Panc1 (cell line): ENCODE measurements at regions not wholly inside any gene's neighbourhood (a gene's known extent, or its start where the extent isn't known, plus 50 kb on each side); places are given as distances from the start of the nearest gene placed in this dataset.

ENCODE experiments used
- ATAC-seq: fragments of 200-7000 bp; cut with Tn5 transposase; 2 replicates; pipeline ENCODE4 v1.9.1; 2020; ENCODE audit warnings: mild to moderate bottlenecking, moderate library complexity
- BruUV-seq: library from RNA; stranded (reverse); fragments of 400-500 nt; replicated peaks from 2 replicates; lab custom pipeline; 2021; lab: Mats Ljungman, UMichigan
- CTCF ChIA-PET: fragments of 300-600 bp; sonication (Branson Sonifier 250); formaldehyde crosslinking; loops from one replicate; lab custom pipeline; 2022; ENCODE audit warnings: antibody characterized with exemption; lab: Charles Lee
- POLR2A ChIA-PET: fragments of 300-600 bp; sonication (Branson Sonifier 250); formaldehyde crosslinking; loops from one replicate; lab custom pipeline; 2022; ENCODE audit warnings: antibody characterized with exemption; lab: Charles Lee
- DNase-seq: peaks from one replicate; pipeline ENCODE4 v3.0.0-alpha.2; 2010; ENCODE audit warnings: low read depth, low spot score
- H3K27ac ChIP-seq: 2 replicates; pipeline ENCODE4 v1.5.1; 2011; ENCODE audit warnings: mild to moderate bottlenecking, low read length, inconsistent platforms
- H3K27me3 ChIP-seq: fragments of 200-500 bp; sonication (Bioruptor generic); 2 replicates; pipeline ENCODE4 v1.6.0; 2014; ENCODE audit warnings: low read length, inconsistent platforms; ENCODE audit not compliant: control insufficient read depth, insufficient read depth
- H3K36me3 ChIP-seq: fragments of 200-500 bp; sonication (Bioruptor generic); 2 replicates; pipeline ENCODE4 v1.5.1; 2014; ENCODE audit warnings: inconsistent platforms, mild to moderate bottlenecking, low read length, moderate library complexity; ENCODE audit not compliant: control insufficient read depth, insufficient read depth
- H3K4me1 ChIP-seq: 2 replicates; pipeline ENCODE4 v1.5.1; 2011; ENCODE audit warnings: inconsistent platforms, mild to moderate bottlenecking, low read length, moderate library complexity; ENCODE audit not compliant: control insufficient read depth, insufficient read depth
- H3K4me3 ChIP-seq, 2 experiments: 2 replicates each; pipeline ENCODE4 v1.5.1; 2011 to 2012; ENCODE audit warnings: low read depth in 2 of 2, low read length in 2 of 2, mild to moderate bottlenecking in 2 of 2, inconsistent platforms in 1 of 2, moderate library complexity in 1 of 2
- H3K9me3 ChIP-seq: fragments of 200-500 bp; sonication (Bioruptor generic); 2 replicates; pipeline ENCODE4 v1.5.1; 2014; ENCODE audit warnings: low read depth, mild to moderate bottlenecking, inconsistent platforms, low read length, moderate library complexity; ENCODE audit not compliant: control insufficient read depth, insufficient read depth
- POLR2AphosphoS5 ChIP-seq: IDR thresholded peaks from 2 replicates; pipeline ENCODE4 v1.6.1; 2012; ENCODE audit warnings: mild to moderate bottlenecking, low read depth, low read length, moderate library complexity
- SIN3A ChIP-seq: IDR thresholded peaks from 2 replicates; pipeline ENCODE4 v1.6.1; 2012; ENCODE audit warnings: low read depth, mild to moderate bottlenecking, low read length, moderate library complexity, borderline replicate concordance; ENCODE audit not compliant: insufficient read depth
- TCF7L2 ChIP-seq: IDR thresholded peaks from 2 replicates; pipeline ENCODE4 v1.6.1; 2011; ENCODE audit warnings: mild to moderate bottlenecking, low read depth, low read length, inconsistent platforms
- in situ Hi-C: cut with HindIII; loops from 2 replicates; pipeline ENCODE4 v1.10.0; 2016; ENCODE audit warnings: low sequenced_read_pairs, low pct_unique_long_range_greater_than_20kb
- intact Hi-C: fragments of 100-400 bp; cut with micrococcal nuclease; formaldehyde crosslinking; loops from one replicate; pipeline ENCODE4 v1.10.0; 2022; ENCODE audit not compliant: unreplicated experiment
- TF ChIP-seq, protein P1 (sequence below), 2 experiments: IDR thresholded peaks; 2 replicates each; pipeline ENCODE4 v1.6.1; 2011 to 2012; ENCODE audit warnings: low read depth in 2 of 2, control low read depth in 1 of 2, low read length in 1 of 2, mild to moderate bottlenecking in 1 of 2, moderate library complexity in 1 of 2; ENCODE audit not compliant: insufficient read depth in 1 of 2
- TF ChIP-seq, protein P2 (sequence below): fragments of 450-650 bp; IDR thresholded peaks from 2 replicates; pipeline ENCODE4 v1.5.1; 2017; ENCODE audit warnings: mild to moderate bottlenecking

DNA sequence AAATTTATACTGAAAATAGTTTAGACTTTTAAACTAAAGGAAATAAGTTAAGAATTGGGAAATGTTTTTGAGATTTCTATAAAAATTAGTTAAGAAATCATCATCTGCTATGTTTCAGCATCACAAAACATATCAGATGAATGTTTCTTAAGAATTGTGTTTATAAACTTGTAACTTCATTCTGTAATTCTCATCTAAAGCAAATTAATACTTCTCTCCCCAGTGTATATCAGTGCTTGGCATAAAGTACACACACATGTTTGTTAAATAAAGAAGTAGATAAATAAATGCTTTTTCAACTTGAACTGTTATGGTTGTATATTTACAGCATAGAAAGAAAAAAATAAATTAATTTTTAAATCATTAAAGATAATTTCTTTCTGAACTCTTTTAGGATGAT is 245.9 kb upstream of the SLITRK3 start:
- POLR2A ChIA-PET: no interaction called here
- Histone ChIP-seq H3K27me3 (no peaks in the 10 kb centered on the region), H3K36me3 (no peaks in the 10 kb centered on the region), H3K4me1 (no peaks in the 10 kb centered on the region), H3K4me3 (no peak overlapping the region), H3K27ac (no peak overlapping the region), H3K9me3 (no peaks in the 10 kb centered on the region)
- no peak for TF ChIP-seq TCF7L2
- ATAC-seq: no peak
- no peak for DNase-seq
- intact Hi-C loops (no loop called here), in situ Hi-C loops (no loop called here)
- CTCF ChIA-PET: no interaction called here
- BruUV-seq: no TSS peak

DNA sequence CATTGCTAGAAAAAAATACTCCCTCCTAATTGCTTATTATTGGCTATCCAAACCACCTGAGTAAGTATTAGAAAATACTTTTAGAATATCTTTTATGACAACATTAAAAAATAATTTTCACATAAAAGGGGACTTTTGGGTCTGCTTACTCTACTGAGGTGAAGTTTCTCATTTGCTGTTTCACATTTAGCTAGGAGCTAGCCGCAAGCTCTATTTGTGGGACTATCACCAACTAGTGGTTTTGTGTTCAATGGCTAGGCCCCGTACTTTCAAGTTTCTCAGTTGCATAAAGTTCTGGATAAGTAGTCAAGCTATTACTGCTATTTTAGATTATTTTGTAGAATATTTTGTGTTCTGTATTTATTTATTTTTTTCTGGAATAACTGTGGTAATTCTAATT is 244.2 kb upstream of the SLITRK3 start:
- Histone ChIP-seq H3K9me3 (no peaks in the 10 kb centered on the region), H3K4me3 (no peak overlapping the region), H3K36me3 (no peaks in the 10 kb centered on the region), H3K4me1 (no peaks in the 10 kb centered on the region), H3K27ac (no peak overlapping the region), H3K27me3 (no peaks in the 10 kb centered on the region)
- ATAC-seq: no peak
- in situ Hi-C loops: no loop called here
- no peak for DNase-seq
- intact Hi-C loops: no loop called here
- CTCF ChIA-PET: no interaction called here
- TF ChIP-seq POLR2AphosphoS5 (no peak), TCF7L2 (no peak), SIN3A (no peak)
- TF ChIP-seq, protein P1, sequence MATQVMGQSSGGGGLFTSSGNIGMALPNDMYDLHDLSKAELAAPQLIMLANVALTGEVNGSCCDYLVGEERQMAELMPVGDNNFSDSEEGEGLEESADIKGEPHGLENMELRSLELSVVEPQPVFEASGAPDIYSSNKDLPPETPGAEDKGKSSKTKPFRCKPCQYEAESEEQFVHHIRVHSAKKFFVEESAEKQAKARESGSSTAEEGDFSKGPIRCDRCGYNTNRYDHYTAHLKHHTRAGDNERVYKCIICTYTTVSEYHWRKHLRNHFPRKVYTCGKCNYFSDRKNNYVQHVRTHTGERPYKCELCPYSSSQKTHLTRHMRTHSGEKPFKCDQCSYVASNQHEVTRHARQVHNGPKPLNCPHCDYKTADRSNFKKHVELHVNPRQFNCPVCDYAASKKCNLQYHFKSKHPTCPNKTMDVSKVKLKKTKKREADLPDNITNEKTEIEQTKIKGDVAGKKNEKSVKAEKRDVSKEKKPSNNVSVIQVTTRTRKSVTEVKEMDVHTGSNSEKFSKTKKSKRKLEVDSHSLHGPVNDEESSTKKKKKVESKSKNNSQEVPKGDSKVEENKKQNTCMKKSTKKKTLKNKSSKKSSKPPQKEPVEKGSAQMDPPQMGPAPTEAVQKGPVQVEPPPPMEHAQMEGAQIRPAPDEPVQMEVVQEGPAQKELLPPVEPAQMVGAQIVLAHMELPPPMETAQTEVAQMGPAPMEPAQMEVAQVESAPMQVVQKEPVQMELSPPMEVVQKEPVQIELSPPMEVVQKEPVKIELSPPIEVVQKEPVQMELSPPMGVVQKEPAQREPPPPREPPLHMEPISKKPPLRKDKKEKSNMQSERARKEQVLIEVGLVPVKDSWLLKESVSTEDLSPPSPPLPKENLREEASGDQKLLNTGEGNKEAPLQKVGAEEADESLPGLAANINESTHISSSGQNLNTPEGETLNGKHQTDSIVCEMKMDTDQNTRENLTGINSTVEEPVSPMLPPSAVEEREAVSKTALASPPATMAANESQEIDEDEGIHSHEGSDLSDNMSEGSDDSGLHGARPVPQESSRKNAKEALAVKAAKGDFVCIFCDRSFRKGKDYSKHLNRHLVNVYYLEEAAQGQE (IDR thresholded peaks at IDR 0.05; ENCODE audit: insufficient read depth in 1 of 2, low read depth in 2 of 2, low read length in 1 of 2): no peak
- TF ChIP-seq, protein P2, sequence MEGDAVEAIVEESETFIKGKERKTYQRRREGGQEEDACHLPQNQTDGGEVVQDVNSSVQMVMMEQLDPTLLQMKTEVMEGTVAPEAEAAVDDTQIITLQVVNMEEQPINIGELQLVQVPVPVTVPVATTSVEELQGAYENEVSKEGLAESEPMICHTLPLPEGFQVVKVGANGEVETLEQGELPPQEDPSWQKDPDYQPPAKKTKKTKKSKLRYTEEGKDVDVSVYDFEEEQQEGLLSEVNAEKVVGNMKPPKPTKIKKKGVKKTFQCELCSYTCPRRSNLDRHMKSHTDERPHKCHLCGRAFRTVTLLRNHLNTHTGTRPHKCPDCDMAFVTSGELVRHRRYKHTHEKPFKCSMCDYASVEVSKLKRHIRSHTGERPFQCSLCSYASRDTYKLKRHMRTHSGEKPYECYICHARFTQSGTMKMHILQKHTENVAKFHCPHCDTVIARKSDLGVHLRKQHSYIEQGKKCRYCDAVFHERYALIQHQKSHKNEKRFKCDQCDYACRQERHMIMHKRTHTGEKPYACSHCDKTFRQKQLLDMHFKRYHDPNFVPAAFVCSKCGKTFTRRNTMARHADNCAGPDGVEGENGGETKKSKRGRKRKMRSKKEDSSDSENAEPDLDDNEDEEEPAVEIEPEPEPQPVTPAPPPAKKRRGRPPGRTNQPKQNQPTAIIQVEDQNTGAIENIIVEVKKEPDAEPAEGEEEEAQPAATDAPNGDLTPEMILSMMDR: no peak
- POLR2A ChIA-PET: no interaction called here
- no TSS peak for BruUV-seq

DNA sequence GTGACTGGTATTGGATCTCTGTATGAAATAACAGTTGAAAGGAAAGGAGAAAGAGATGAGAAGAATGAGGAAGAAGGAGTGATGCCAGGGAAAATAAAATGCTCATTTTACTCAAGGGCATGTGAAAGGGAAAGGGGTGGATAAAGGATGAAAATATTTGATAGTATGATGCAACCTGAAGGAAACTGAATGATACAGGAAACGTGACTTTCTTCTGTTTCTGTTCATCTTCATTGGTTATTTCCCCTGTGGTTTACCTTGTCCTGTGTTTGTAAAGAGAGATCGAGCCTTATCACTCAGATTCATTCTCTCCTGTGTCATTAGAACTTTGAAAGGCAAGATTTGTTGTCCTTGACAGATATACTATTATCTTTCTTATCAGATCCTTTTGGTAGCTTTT is 243.6 kb upstream of the SLITRK3 start:
- H3K9me3 ChIP-seq: no peaks in the 10 kb centered on the region
- H3K4me3 ChIP-seq: no peak overlapping the region
- DNase-seq: no peak
- ChIA-PET CTCF (no interaction called here), POLR2A (no interaction called here)
- TF ChIP-seq POLR2AphosphoS5: no peak
- no peak for TF ChIP-seq SIN3A
- TF ChIP-seq, protein P2: no peak
- TF ChIP-seq, protein P1 (IDR thresholded peaks at IDR 0.05; ENCODE audit: insufficient read depth in 1 of 2, low read depth in 2 of 2, low read length in 1 of 2): no peak
- TF ChIP-seq TCF7L2: no peak
- no peak for ATAC-seq
- H3K27me3 ChIP-seq: no peaks in the 10 kb centered on the region
- H3K27ac ChIP-seq: no peak overlapping the region
- in situ Hi-C loops: no loop called here
- intact Hi-C loops: no loop called here
- no peaks in the 10 kb centered on the region for H3K36me3 ChIP-seq
- BruUV-seq: no TSS peak
- no peaks in the 10 kb centered on the region for H3K4me1 ChIP-seq
